ENCODE measurements at regions not wholly inside any gene's neighbourhood (a gene's known extent, or its start where the extent isn't known, plus 50 kb on each side); places are given as distances from the start of the nearest gene placed in this dataset.

GRCh38 chr13:106905380-106906162, 337.6 kb upstream of the ARGLU1 start:
- Histone ChIP-seq H3K27me3 (ENCODE audit: control insufficient read depth, insufficient read depth, low read length, poor library complexity, severe bottlenecking) (no peaks in the 10 kb centered on the region), H3K4me3 (ENCODE audit: low read length) (no peak overlapping the region), H3K9me3 (ENCODE audit: control insufficient read depth, low read length) (no peaks in the 10 kb centered on the region), H3K27ac (ENCODE audit: low read depth, low read length) (no peak overlapping the region), H3K4me1 (ENCODE audit: control insufficient read depth, insufficient read depth, low read length) (no peaks in the 10 kb centered on the region), H3K9ac (ENCODE audit: extremely low read depth, low read length, poor library complexity, severe bottlenecking) (no peak overlapping the region), H3K36me3 (ENCODE audit: control insufficient read depth, insufficient read depth, low read length) (no peaks in the 10 kb centered on the region)
- Mint-ChIP-seq H3K27me3 (ENCODE audit: insufficient read depth) (peaks cover 9% of the 10 kb centered on the region), H3K27ac (no peak overlapping the region), H3K36me3 (ENCODE audit: low read depth) (no peaks in the 10 kb centered on the region), H3K4me1 (peaks cover 12% of the 10 kb centered on the region), H3K9me3 (peaks cover 1% of the 10 kb centered on the region), H3K4me3 (no peak overlapping the region)
- 83 to 91% methylated on average over 2 to 14 of the region's 14 CpGs for WGBS, 2 experiments (ENCODE audit: insufficient coverage in 1 of 2, insufficient read length in 1 of 2)
- DNase-seq = no peak
- TF ChIP-seq CTCF (conservative IDR thresholded peaks at IDR 0.05) = no peak

- Histone ChIP-seq H3K36me3 (ENCODE audit: control insufficient read depth, insufficient read depth, low read length) (no peaks in the 10 kb centered on the region), H3K4me3 (ENCODE audit: low read length) (no peak overlapping the region), H3K4me1 (ENCODE audit: control insufficient read depth, insufficient read depth, low read length) (no peaks in the 10 kb centered on the region), H3K9ac (ENCODE audit: extremely low read depth, low read length, poor library complexity, severe bottlenecking) (no peak overlapping the region), H3K9me3 (ENCODE audit: control insufficient read depth, low read length) (no peaks in the 10 kb centered on the region), H3K27me3 (ENCODE audit: control insufficient read depth, insufficient read depth, low read length, poor library complexity, severe bottlenecking) (no peaks in the 10 kb centered on the region), H3K27ac (ENCODE audit: low read depth, low read length) (no peak overlapping the region)
- Mint-ChIP-seq H3K27ac (no peak overlapping the region), H3K4me3 (no peak overlapping the region), H3K27me3 (ENCODE audit: insufficient read depth) (no peaks in the 10 kb centered on the region), H3K9me3 (peaks cover 1% of the 10 kb centered on the region), H3K4me1 (no peaks in the 10 kb centered on the region), H3K36me3 (ENCODE audit: low read depth) (no peaks in the 10 kb centered on the region)
- DNase-seq = no peak
- no peak for TF ChIP-seq CTCF (conservative IDR thresholded peaks at IDR 0.05)
Measured at GRCh38 chr13:106899442-106899841, 331.5 kb upstream of the ARGLU1 start.

GRCh38 chr13:106898231-106898630, 330.3 kb upstream of the ARGLU1 start:
- Mint-ChIP-seq H3K4me1 (no peaks in the 10 kb centered on the region), H3K4me3 (no peak overlapping the region), H3K27ac (no peak overlapping the region), H3K36me3 (ENCODE audit: low read depth) (no peaks in the 10 kb centered on the region), H3K27me3 (ENCODE audit: insufficient read depth) (no peaks in the 10 kb centered on the region), H3K9me3 (peaks cover 1% of the 10 kb centered on the region)
- no peaks in the 10 kb centered on the region for H3K4me1 ChIP-seq (ENCODE audit: control insufficient read depth, insufficient read depth, low read length)
- H3K4me3 ChIP-seq (ENCODE audit: low read length) = no peak overlapping the region
- no peaks in the 10 kb centered on the region for H3K27me3 ChIP-seq (ENCODE audit: control insufficient read depth, insufficient read depth, low read length, poor library complexity, severe bottlenecking)
- no peak for DNase-seq
- H3K27ac ChIP-seq (ENCODE audit: low read depth, low read length) = no peak overlapping the region
- no peak overlapping the region for H3K9ac ChIP-seq (ENCODE audit: extremely low read depth, low read length, poor library complexity, severe bottlenecking)
- WGBS, 2 experiments (ENCODE audit: insufficient coverage in 1 of 2, insufficient read length in 1 of 2) = 100% methylated on average over 1 of the region's 2 CpGs; no CpG with 5 or more reads in 1 of the 2 experiments
- no peaks in the 10 kb centered on the region for H3K9me3 ChIP-seq (ENCODE audit: control insufficient read depth, low read length)
- no peaks in the 10 kb centered on the region for H3K36me3 ChIP-seq (ENCODE audit: control insufficient read depth, insufficient read depth, low read length)
- no peak for TF ChIP-seq CTCF (conservative IDR thresholded peaks at IDR 0.05)
